Keratinocyte (primary cell): ENCODE measurements at regions not wholly inside any gene's neighbourhood (a gene's known extent, or its start where the extent isn't known, plus 50 kb on each side); places are given as distances from the start of the nearest gene placed in this dataset.

Source experiments
- DNase-seq: peaks from one replicate; pipeline ENCODE4 v3.0.0-alpha.2; 2011; ENCODE audit warnings: low read depth, missing footprints, low spot score
- FAIRE-seq: peaks from 2 replicates; lab custom pipeline; 2011; peaks lifted over from hg19 to GRCh38; lab: Jason Lieb, UNC
- H2AFZ ChIP-seq: 2 replicates; pipeline ENCODE4 v1.6.0; 2012; ENCODE audit warnings: low read length, control low read depth, inconsistent platforms; ENCODE audit not compliant: control insufficient read depth
- H3K27ac ChIP-seq: 2 replicates; pipeline ENCODE4 v1.5.1; 2011; ENCODE audit warnings: low read length; ENCODE audit not compliant: control insufficient read depth, insufficient read depth
- H3K27me3 ChIP-seq: 3 replicates; pipeline ENCODE4 v1.6.0; 2011; ENCODE audit warnings: low read length; ENCODE audit not compliant: control insufficient read depth, insufficient read depth; ENCODE audit errors: extremely low read depth
- H3K36me3 ChIP-seq, 2 experiments: 2 replicates in 1 of 2; 3 replicates in 1 of 2; pipeline ENCODE4 v1.5.1; 2011; ENCODE audit warnings: low read length in 2 of 2, mild to moderate bottlenecking in 1 of 2; ENCODE audit not compliant: control insufficient read depth in 2 of 2, insufficient read depth in 2 of 2; ENCODE audit errors: extremely low read depth in 1 of 2
- H3K4me1 ChIP-seq: 3 replicates; pipeline ENCODE4 v1.5.1; 2011; ENCODE audit warnings: low read length; ENCODE audit not compliant: control insufficient read depth, insufficient read depth; ENCODE audit errors: extremely low read depth
- H3K4me2 ChIP-seq: 3 replicates; pipeline ENCODE4 v1.6.0; 2011; ENCODE audit warnings: low read depth, low read length; ENCODE audit not compliant: control insufficient read depth, insufficient read depth; ENCODE audit errors: extremely low read depth
- H3K4me3 ChIP-seq, 3 experiments: fragments of 200-600 bp in 1 of 3; sonication (generic) in 1 of 3; 2 replicates in 2 of 3; 3 replicates in 1 of 3; pipeline ENCODE4 v1.5.1; 2011 to 2016; ENCODE audit warnings: low read length in 3 of 3, mild to moderate bottlenecking in 3 of 3, control low read depth in 2 of 3, inconsistent platforms in 1 of 3, low read depth in 1 of 3, mixed read lengths in 1 of 3, mixed run types in 1 of 3, moderate library complexity in 1 of 3; ENCODE audit not compliant: control insufficient read depth in 2 of 3, insufficient read depth in 2 of 3; ENCODE audit errors: extremely low read depth in 1 of 3
- H3K79me2 ChIP-seq: 2 replicates; pipeline ENCODE4 v1.6.0; 2012; ENCODE audit warnings: low read length; ENCODE audit not compliant: control insufficient read depth, insufficient read depth
- H3K9ac ChIP-seq: 3 replicates; pipeline ENCODE4 v1.6.0; 2011; ENCODE audit warnings: low read length; ENCODE audit not compliant: control insufficient read depth, insufficient read depth; ENCODE audit errors: extremely low read depth
- H3K9me1 ChIP-seq: 3 replicates; pipeline ENCODE4 v1.6.0; 2011; ENCODE audit warnings: low read length; ENCODE audit not compliant: control insufficient read depth, insufficient read depth; ENCODE audit errors: extremely low read depth
- H3K9me3 ChIP-seq: 2 replicates; pipeline ENCODE4 v1.5.1; 2012; ENCODE audit warnings: low read depth, low read length; ENCODE audit not compliant: control insufficient read depth
- H4K20me1 ChIP-seq: 3 replicates; pipeline ENCODE4 v1.6.0; 2011; ENCODE audit warnings: low read length; ENCODE audit not compliant: control insufficient read depth, insufficient read depth; ENCODE audit errors: extremely low read depth
- EZH2 ChIP-seq: IDR thresholded peaks from one replicate; pipeline ENCODE4 v1.6.1; 2012; ENCODE audit warnings: inconsistent platforms, mild to moderate bottlenecking, low read length, moderate library complexity
- dilution Hi-C: fragments of 300-500 bp; cut with MboI; formaldehyde crosslinking; loops from one replicate; pipeline ENCODE4 v1.7.0; 2020; ENCODE audit warnings: low sequenced_read_pairs; ENCODE audit not compliant: extremely low pct_ligation_motif_present
- TF ChIP-seq, protein P1 (sequence below), 3 experiments: IDR thresholded peaks in 1 of 3; conservative IDR thresholded peaks in 1 of 3; optimal IDR thresholded peaks in 1 of 3; 2 replicates in 2 of 3; 3 replicates in 1 of 3; pipeline versions ENCODE3 to v1.5.1; 2011; ENCODE audit warnings: low read length in 3 of 3, mild to moderate bottlenecking in 3 of 3, moderate library complexity in 2 of 3, control low read depth in 1 of 3, inconsistent platforms in 1 of 3; ENCODE audit not compliant: insufficient read depth in 2 of 3; ENCODE audit errors: extremely low read depth in 1 of 3

GRCh38 chr14:105842105-105842504 is 315.7 kb downstream of the TMEM121 start:
- Histone ChIP-seq H3K4me3 (no peak overlapping the region), H3K4me1 (no peaks in the 10 kb centered on the region), H3K9me3 (peaks cover 27% of the 10 kb centered on the region), H3K9ac (no peak overlapping the region), H3K9me1 (no peaks in the 10 kb centered on the region), H3K36me3 (no peaks in the 10 kb centered on the region), H3K27ac (no peak overlapping the region), H3K4me2 (no peak overlapping the region), H4K20me1 (no peaks in the 10 kb centered on the region), H3K27me3 (no peaks in the 10 kb centered on the region), H3K79me2 (no peaks in the 10 kb centered on the region), H2AFZ (no peak overlapping the region)
- dilution Hi-C loops: no loop called here
- TF ChIP-seq EZH2: no peak
- TF ChIP-seq, protein P1, sequence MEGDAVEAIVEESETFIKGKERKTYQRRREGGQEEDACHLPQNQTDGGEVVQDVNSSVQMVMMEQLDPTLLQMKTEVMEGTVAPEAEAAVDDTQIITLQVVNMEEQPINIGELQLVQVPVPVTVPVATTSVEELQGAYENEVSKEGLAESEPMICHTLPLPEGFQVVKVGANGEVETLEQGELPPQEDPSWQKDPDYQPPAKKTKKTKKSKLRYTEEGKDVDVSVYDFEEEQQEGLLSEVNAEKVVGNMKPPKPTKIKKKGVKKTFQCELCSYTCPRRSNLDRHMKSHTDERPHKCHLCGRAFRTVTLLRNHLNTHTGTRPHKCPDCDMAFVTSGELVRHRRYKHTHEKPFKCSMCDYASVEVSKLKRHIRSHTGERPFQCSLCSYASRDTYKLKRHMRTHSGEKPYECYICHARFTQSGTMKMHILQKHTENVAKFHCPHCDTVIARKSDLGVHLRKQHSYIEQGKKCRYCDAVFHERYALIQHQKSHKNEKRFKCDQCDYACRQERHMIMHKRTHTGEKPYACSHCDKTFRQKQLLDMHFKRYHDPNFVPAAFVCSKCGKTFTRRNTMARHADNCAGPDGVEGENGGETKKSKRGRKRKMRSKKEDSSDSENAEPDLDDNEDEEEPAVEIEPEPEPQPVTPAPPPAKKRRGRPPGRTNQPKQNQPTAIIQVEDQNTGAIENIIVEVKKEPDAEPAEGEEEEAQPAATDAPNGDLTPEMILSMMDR (optimal IDR thresholded peaks at IDR 0.05 in 1 of 3, IDR thresholded peaks at IDR 0.05 in 1 of 3, conservative IDR thresholded peaks at IDR 0.05 in 1 of 3; ENCODE audit: extremely low read depth in 1 of 3, insufficient read depth in 2 of 3, low read length in 3 of 3): no peak
- DNase-seq (no peak), FAIRE-seq (no peak)

DNA sequence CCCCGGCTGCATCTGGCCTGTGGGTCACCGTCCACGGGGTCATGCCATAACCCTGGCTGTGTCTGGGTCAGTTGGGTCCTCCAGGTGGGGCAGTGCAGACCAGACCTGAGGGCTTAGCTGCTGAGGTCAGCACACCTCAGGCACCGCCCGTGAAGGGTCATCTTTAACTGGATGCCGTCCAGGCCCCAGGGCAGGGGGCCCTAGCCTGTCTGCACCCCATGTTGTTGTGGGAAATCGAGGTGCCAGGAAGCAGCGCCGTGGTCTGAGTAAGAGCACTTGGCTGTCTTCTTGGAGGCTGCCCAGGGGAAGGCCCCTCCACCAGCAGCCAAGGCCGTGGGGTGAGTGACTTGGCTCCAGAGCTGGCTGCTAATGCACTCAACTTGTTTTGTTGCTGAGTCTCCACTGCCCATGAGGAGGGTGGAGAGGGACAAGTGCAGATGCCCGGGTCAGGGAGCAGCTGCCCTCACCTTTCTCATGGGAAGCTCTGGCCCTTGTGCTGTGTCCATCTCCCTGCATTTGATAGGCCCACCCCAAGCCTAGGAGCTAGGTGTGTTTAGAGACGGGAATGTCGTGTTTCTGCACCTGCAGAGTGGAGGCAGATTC is 317.2 kb downstream of the TMEM121 start:
- TF ChIP-seq, protein P1 (optimal IDR thresholded peaks at IDR 0.05 in 1 of 3, IDR thresholded peaks at IDR 0.05 in 1 of 3, conservative IDR thresholded peaks at IDR 0.05 in 1 of 3; ENCODE audit: extremely low read depth in 1 of 3, insufficient read depth in 2 of 3, low read length in 3 of 3): no peak
- TF ChIP-seq EZH2: no peak
- no peak overlapping the region for H3K27ac ChIP-seq
- FAIRE-seq (no peak), DNase-seq (no peak)
- no peaks in the 10 kb centered on the region for H3K36me3 ChIP-seq
- no peaks in the 10 kb centered on the region for H3K79me2 ChIP-seq
- dilution Hi-C loops: no loop called here
- H3K4me1 ChIP-seq: no peaks in the 10 kb centered on the region
- H2AFZ ChIP-seq: no peak overlapping the region
- no peak overlapping the region for H3K4me2 ChIP-seq
- H3K4me3 ChIP-seq: no peak overlapping the region
- no peaks in the 10 kb centered on the region for H3K27me3 ChIP-seq
- no peaks in the 10 kb centered on the region for H4K20me1 ChIP-seq
- no peak overlapping the region for H3K9ac ChIP-seq
- H3K9me3 ChIP-seq: peaks cover 22% of the 10 kb centered on the region
- H3K9me1 ChIP-seq: no peaks in the 10 kb centered on the region
